ENCODE measurements at regions not wholly inside any gene's neighbourhood (a gene's known extent, or its start where the extent isn't known, plus 50 kb on each side); places are given as distances from the start of the nearest gene placed in this dataset.

- Histone ChIP-seq H3K36me3 (replicated peaks in 1 of 2; ENCODE audit: control insufficient read depth in 1 of 2, insufficient read depth in 2 of 2, low read length in 1 of 2) (no peaks in the 10 kb centered on the region), H3K4me2 (peak overlapping the region; percentile 52; the same call in 1 of the 2 replicates), H3K27me3 (ENCODE audit: insufficient read depth) (no peaks in the 10 kb centered on the region), H4K20me1 (ENCODE audit: insufficient read depth) (no peaks in the 10 kb centered on the region), H3K9me3 (no peaks in the 10 kb centered on the region), H3K9ac (peak overlapping the region; percentile 57; the same call in 1 of the 2 replicates), H3K27ac (ENCODE audit: low read depth in 2 of 2, low read length in 1 of 2) (peak overlapping the region in 1 of 2 experiments; percentile 76; a peak in 2 of 4 replicates), H3F3A (replicated peaks; ENCODE audit: insufficient read depth) (peaks cover 28% of the 10 kb centered on the region), H3K79me2 (ENCODE audit: insufficient read depth) (no peaks in the 10 kb centered on the region), H3K4me3 (ENCODE audit: low read depth in 2 of 2, low read length in 1 of 2) (no peak overlapping the region), H2AFZ (ENCODE audit: low read depth) (peak overlapping the region; percentile 80), H3K4me1 (ENCODE audit: control insufficient read depth in 1 of 2, insufficient read depth in 2 of 2, low read depth in 1 of 2, low read length in 1 of 2) (peaks cover 8 to 35% of the 10 kb centered on the region in 2 experiments; a peak in 3 of 4 replicates), H3K9me2 (no peaks in the 10 kb centered on the region)
- TF ChIP-seq RXRA (IDR thresholded peaks at IDR 0.05; ENCODE audit: borderline replicate concordance, low read depth) = 0 out of 2 replicates have a peak, but pooled peaks have one; percentile 30
- TF ChIP-seq TAF1 (IDR thresholded peaks at IDR 0.05; ENCODE audit: borderline replicate concordance, low read depth, low read length) = no peak
- TF ChIP-seq PBX3 (IDR thresholded peaks at IDR 0.05) = peak; percentile 28; the same call in 1 of the 2 replicates
- no peak for TF ChIP-seq RCOR1 (IDR thresholded peaks at IDR 0.05; ENCODE audit: low read length)
- TF ChIP-seq FOSL2 (IDR thresholded peaks at IDR 0.05; ENCODE audit: borderline replicate concordance, low read depth) = peak; percentile 44
- TF ChIP-seq ELF1 (IDR thresholded peaks at IDR 0.05) = no peak
- 0 out of 2 replicates have a peak, but pooled peaks have one; percentile 33 for TF ChIP-seq TEAD4 (IDR thresholded peaks at IDR 0.05; ENCODE audit: borderline replicate concordance, insufficient read depth)
- DNase-seq = no peak
- ChIA-PET POLR2A (no interaction called here), CTCF (interaction anchor here (1.0 to 2.8 kb wide), 5 partner anchors 9 to 1684 kb away, joined by 3 to 9 read pairs (median 3); no protein-coding TSS in a partner anchor)
- WGBS (ENCODE audit: low lambda C conversion rate) = 52% methylated on average over 2 of the region's 2 CpGs
These were observed 305.8 kb downstream of the ARPP21 start for GRCh38 chr3:35944926-35945710.

- ChIA-PET CTCF (interaction anchor here (0.6 to 3.6 kb wide), 11 partner anchors 8 to 755 kb away, joined by 3 to 19 read pairs (median 4); no protein-coding TSS in a partner anchor), POLR2A (no interaction called here)
- TF ChIP-seq, protein P1, sequence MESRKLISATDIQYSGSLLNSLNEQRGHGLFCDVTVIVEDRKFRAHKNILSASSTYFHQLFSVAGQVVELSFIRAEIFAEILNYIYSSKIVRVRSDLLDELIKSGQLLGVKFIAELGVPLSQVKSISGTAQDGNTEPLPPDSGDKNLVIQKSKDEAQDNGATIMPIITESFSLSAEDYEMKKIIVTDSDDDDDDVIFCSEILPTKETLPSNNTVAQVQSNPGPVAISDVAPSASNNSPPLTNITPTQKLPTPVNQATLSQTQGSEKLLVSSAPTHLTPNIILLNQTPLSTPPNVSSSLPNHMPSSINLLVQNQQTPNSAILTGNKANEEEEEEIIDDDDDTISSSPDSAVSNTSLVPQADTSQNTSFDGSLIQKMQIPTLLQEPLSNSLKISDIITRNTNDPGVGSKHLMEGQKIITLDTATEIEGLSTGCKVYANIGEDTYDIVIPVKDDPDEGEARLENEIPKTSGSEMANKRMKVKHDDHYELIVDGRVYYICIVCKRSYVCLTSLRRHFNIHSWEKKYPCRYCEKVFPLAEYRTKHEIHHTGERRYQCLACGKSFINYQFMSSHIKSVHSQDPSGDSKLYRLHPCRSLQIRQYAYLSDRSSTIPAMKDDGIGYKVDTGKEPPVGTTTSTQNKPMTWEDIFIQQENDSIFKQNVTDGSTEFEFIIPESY (IDR thresholded peaks at IDR 0.05; ENCODE audit: borderline replicate concordance, low read depth) = no peak
- TF ChIP-seq RXRA (IDR thresholded peaks at IDR 0.05; ENCODE audit: borderline replicate concordance, low read depth) = no peak
- TF ChIP-seq, protein P2, sequence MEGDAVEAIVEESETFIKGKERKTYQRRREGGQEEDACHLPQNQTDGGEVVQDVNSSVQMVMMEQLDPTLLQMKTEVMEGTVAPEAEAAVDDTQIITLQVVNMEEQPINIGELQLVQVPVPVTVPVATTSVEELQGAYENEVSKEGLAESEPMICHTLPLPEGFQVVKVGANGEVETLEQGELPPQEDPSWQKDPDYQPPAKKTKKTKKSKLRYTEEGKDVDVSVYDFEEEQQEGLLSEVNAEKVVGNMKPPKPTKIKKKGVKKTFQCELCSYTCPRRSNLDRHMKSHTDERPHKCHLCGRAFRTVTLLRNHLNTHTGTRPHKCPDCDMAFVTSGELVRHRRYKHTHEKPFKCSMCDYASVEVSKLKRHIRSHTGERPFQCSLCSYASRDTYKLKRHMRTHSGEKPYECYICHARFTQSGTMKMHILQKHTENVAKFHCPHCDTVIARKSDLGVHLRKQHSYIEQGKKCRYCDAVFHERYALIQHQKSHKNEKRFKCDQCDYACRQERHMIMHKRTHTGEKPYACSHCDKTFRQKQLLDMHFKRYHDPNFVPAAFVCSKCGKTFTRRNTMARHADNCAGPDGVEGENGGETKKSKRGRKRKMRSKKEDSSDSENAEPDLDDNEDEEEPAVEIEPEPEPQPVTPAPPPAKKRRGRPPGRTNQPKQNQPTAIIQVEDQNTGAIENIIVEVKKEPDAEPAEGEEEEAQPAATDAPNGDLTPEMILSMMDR (IDR thresholded peaks at IDR 0.05) = peak; percentile 67
- peak; percentile 61 for TF ChIP-seq RAD21 (IDR thresholded peaks at IDR 0.05; ENCODE audit: low read length)
- TF ChIP-seq SMC3 (IDR thresholded peaks at IDR 0.05; ENCODE audit: low read depth, low read length) = 0 out of 2 replicates have a peak, but pooled peaks have one; percentile 2
- Histone ChIP-seq H3K4me2 (0 out of 2 replicates have a peak overlapping the region, but pooled peaks have one; percentile 52), H3F3A (replicated peaks; ENCODE audit: insufficient read depth) (peaks cover 28% of the 10 kb centered on the region), H3K9ac (no peak overlapping the region), H3K4me1 (ENCODE audit: control insufficient read depth in 1 of 2, insufficient read depth in 2 of 2, low read depth in 1 of 2, low read length in 1 of 2) (peaks cover 8 to 35% of the 10 kb centered on the region in 2 experiments; a peak in 3 of 4 replicates), H3K9me2 (no peaks in the 10 kb centered on the region), H3K27ac (ENCODE audit: low read depth in 2 of 2, low read length in 1 of 2) (peak overlapping the region; percentile 76 to 82), H3K36me3 (replicated peaks in 1 of 2; ENCODE audit: control insufficient read depth in 1 of 2, insufficient read depth in 2 of 2, low read length in 1 of 2) (no peaks in the 10 kb centered on the region), H3K4me3 (ENCODE audit: low read depth in 2 of 2, low read length in 1 of 2) (no peak overlapping the region), H3K9me3 (no peaks in the 10 kb centered on the region), H3K79me2 (ENCODE audit: insufficient read depth) (no peaks in the 10 kb centered on the region), H4K20me1 (ENCODE audit: insufficient read depth) (no peaks in the 10 kb centered on the region), H2AFZ (ENCODE audit: low read depth) (peak overlapping the region; percentile 24; the same call in 1 of the 2 replicates), H3K27me3 (ENCODE audit: insufficient read depth) (no peaks in the 10 kb centered on the region)
- no peak for DNase-seq
- 56% methylated on average over 8 of the region's 8 CpGs for WGBS (ENCODE audit: low lambda C conversion rate)
These were observed 307.0 kb downstream of the ARPP21 start for GRCh38 chr3:35946121-35946853.
